ENCODE measurements at regions not wholly inside any gene's neighbourhood (a gene's known extent, or its start where the extent isn't known, plus 50 kb on each side); places are given as distances from the start of the nearest gene placed in this dataset.

DNA sequence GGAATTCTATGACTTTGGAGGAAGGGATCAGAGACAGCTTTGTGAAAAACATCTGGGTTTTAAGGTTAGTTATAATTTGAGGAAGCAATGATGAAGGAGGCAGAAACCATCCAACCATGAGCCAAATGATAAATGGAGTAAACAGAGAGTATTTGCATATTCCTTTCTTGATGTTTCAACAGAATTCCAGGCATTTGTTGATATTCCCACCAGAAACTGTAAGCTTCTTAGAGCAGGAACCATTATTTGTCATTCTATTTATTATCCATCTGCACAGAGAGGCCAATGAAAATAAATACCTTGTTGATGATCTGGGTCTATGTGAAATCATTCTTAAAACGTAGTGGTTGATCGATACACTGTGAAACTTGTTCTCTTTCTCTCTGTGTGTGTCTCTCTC, 715.3 kb downstream of the INHBA start:
- Histone ChIP-seq H3K27ac (ENCODE audit: low read length) (no peak overlapping the region), H3K27me3 (ENCODE audit: insufficient read depth, low read depth, low read length) (no peaks in the 10 kb centered on the region), H2AFZ (ENCODE audit: low read depth, low read length) (no peak overlapping the region), H3K9me2 (ENCODE audit: insufficient read depth, low read length) (no peaks in the 10 kb centered on the region), H3K9me3 (ENCODE audit: low read length) (no peaks in the 10 kb centered on the region), H3K4me2 (ENCODE audit: low read length) (no peak overlapping the region), H3K36me3 (ENCODE audit: insufficient read depth, low read length) (no peaks in the 10 kb centered on the region), H3K79me2 (replicated peaks; ENCODE audit: insufficient read depth, low read length) (no peaks in the 10 kb centered on the region), H3K9ac (ENCODE audit: low read length) (no peak overlapping the region), H3F3A (ENCODE audit: insufficient read depth, low read length, poor library complexity, severe bottlenecking) (no peaks in the 10 kb centered on the region), H3K4me3 (ENCODE audit: low read length) (no peak overlapping the region), H4K20me1 (ENCODE audit: insufficient read depth) (no peaks in the 10 kb centered on the region)
- TF ChIP-seq RAD21 (conservative IDR thresholded peaks at IDR 0.05) (no peak), EP300 (conservative IDR thresholded peaks at IDR 0.05; ENCODE audit: poor library complexity, severe bottlenecking) (no peak), SMC3 (conservative IDR thresholded peaks at IDR 0.05; ENCODE audit: poor library complexity) (no peak), EZH2 (IDR thresholded peaks at IDR 0.05; ENCODE audit: borderline replicate concordance, insufficient read depth, low read length, poor library complexity, severe bottlenecking) (no peak), TAF1 (IDR thresholded peaks at IDR 0.05; ENCODE audit: low read depth) (no peak), MXI1 (conservative IDR thresholded peaks at IDR 0.05; ENCODE audit: poor library complexity, severe bottlenecking) (no peak), POLR2AphosphoS5 (IDR thresholded peaks at IDR 0.05) (no peak)
- TF ChIP-seq, protein P1, sequence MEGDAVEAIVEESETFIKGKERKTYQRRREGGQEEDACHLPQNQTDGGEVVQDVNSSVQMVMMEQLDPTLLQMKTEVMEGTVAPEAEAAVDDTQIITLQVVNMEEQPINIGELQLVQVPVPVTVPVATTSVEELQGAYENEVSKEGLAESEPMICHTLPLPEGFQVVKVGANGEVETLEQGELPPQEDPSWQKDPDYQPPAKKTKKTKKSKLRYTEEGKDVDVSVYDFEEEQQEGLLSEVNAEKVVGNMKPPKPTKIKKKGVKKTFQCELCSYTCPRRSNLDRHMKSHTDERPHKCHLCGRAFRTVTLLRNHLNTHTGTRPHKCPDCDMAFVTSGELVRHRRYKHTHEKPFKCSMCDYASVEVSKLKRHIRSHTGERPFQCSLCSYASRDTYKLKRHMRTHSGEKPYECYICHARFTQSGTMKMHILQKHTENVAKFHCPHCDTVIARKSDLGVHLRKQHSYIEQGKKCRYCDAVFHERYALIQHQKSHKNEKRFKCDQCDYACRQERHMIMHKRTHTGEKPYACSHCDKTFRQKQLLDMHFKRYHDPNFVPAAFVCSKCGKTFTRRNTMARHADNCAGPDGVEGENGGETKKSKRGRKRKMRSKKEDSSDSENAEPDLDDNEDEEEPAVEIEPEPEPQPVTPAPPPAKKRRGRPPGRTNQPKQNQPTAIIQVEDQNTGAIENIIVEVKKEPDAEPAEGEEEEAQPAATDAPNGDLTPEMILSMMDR (IDR thresholded peaks at IDR 0.05; ENCODE audit: poor library complexity, severe bottlenecking), result no peak
- TF ChIP-seq, protein P2, sequence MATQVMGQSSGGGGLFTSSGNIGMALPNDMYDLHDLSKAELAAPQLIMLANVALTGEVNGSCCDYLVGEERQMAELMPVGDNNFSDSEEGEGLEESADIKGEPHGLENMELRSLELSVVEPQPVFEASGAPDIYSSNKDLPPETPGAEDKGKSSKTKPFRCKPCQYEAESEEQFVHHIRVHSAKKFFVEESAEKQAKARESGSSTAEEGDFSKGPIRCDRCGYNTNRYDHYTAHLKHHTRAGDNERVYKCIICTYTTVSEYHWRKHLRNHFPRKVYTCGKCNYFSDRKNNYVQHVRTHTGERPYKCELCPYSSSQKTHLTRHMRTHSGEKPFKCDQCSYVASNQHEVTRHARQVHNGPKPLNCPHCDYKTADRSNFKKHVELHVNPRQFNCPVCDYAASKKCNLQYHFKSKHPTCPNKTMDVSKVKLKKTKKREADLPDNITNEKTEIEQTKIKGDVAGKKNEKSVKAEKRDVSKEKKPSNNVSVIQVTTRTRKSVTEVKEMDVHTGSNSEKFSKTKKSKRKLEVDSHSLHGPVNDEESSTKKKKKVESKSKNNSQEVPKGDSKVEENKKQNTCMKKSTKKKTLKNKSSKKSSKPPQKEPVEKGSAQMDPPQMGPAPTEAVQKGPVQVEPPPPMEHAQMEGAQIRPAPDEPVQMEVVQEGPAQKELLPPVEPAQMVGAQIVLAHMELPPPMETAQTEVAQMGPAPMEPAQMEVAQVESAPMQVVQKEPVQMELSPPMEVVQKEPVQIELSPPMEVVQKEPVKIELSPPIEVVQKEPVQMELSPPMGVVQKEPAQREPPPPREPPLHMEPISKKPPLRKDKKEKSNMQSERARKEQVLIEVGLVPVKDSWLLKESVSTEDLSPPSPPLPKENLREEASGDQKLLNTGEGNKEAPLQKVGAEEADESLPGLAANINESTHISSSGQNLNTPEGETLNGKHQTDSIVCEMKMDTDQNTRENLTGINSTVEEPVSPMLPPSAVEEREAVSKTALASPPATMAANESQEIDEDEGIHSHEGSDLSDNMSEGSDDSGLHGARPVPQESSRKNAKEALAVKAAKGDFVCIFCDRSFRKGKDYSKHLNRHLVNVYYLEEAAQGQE (IDR thresholded peaks at IDR 0.05; ENCODE audit: borderline replicate concordance), result no peak

DNA sequence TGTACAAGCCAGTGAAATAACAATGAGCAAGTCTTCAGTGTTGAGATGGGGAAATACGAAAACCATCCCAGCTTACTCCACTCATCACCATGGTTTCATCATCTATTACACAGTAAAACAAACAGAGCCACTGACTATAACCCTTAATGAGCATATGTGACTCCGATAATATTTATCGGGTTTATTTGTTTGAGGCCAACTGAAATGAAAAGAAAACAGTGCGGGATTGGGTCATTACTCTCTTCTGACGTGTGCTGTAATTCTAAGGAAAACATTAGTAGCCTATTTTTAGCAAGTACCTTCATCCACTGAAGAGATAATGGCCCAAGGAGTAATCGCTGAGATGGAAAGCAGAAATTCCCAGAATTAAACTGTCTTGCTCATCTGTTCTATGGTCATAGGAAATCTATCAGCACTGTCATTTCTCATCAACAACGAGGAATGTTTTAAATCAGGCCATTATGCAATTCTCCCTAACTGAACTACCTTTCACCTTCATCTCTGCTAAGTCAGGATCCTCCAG, 716.5 kb downstream of the INHBA start:
- Histone ChIP-seq H4K20me1 (ENCODE audit: insufficient read depth) (no peaks in the 10 kb centered on the region), H3F3A (ENCODE audit: insufficient read depth, low read length, poor library complexity, severe bottlenecking) (no peaks in the 10 kb centered on the region), H3K36me3 (ENCODE audit: insufficient read depth, low read length) (no peaks in the 10 kb centered on the region), H3K9me2 (ENCODE audit: insufficient read depth, low read length) (no peaks in the 10 kb centered on the region), H3K27me3 (ENCODE audit: insufficient read depth, low read depth, low read length) (no peaks in the 10 kb centered on the region), H3K9ac (ENCODE audit: low read length) (no peak overlapping the region), H3K4me2 (ENCODE audit: low read length) (no peak overlapping the region), H3K27ac (ENCODE audit: low read length) (peak overlapping the region; percentile 43), H3K9me3 (ENCODE audit: low read length) (no peaks in the 10 kb centered on the region), H3K79me2 (replicated peaks; ENCODE audit: insufficient read depth, low read length) (no peaks in the 10 kb centered on the region), H3K4me3 (ENCODE audit: low read length) (no peak overlapping the region), H2AFZ (ENCODE audit: low read depth, low read length) (no peak overlapping the region)
- no peak for TF ChIP-seq MXI1 (conservative IDR thresholded peaks at IDR 0.05; ENCODE audit: poor library complexity, severe bottlenecking)
- TF ChIP-seq, protein P2 (IDR thresholded peaks at IDR 0.05; ENCODE audit: borderline replicate concordance), result peak; percentile 75
- no peak for TF ChIP-seq RAD21 (conservative IDR thresholded peaks at IDR 0.05)
- TF ChIP-seq SMC3 (conservative IDR thresholded peaks at IDR 0.05; ENCODE audit: poor library complexity), result no peak
- peak; percentile 28 for TF ChIP-seq EP300 (conservative IDR thresholded peaks at IDR 0.05; ENCODE audit: poor library complexity, severe bottlenecking)
- TF ChIP-seq TAF1 (IDR thresholded peaks at IDR 0.05; ENCODE audit: low read depth), result no peak
- peak; percentile 6 for TF ChIP-seq POLR2AphosphoS5 (IDR thresholded peaks at IDR 0.05)
- no peak for TF ChIP-seq EZH2 (IDR thresholded peaks at IDR 0.05; ENCODE audit: borderline replicate concordance, insufficient read depth, low read length, poor library complexity, severe bottlenecking)
- TF ChIP-seq, protein P1 (IDR thresholded peaks at IDR 0.05; ENCODE audit: poor library complexity, severe bottlenecking), result no peak

Measured in neural cell (in vitro differentiated cells).